Stimulated activated naive CD8-positive, alpha-beta T cell treated with anti-CD3 and anti-CD28 coated beads, Interleukin-15, amount 100 ng/mL, for 72 hours (primary cell): ENCODE measurements at regions not wholly inside any gene's neighbourhood (a gene's known extent, or its start where the extent isn't known, plus 50 kb on each side); places are given as distances from the start of the nearest gene placed in this dataset.

Source experiments
- ATAC-seq: fragments of 150-1000 bp; cut with Tn5 transposase; 2 replicates; pipeline ENCODE4 v1.10.0; 2021; ENCODE audit warnings: mild to moderate bottlenecking, moderate library complexity
- DNase-seq, 2 donors: peaks; one replicate each; pipeline ENCODE4 v3.0.0; 2021 to 2022
- H3K27ac Mint-ChIP-seq, 2 donors: one replicate each; pipeline ENCODE4 v1.8.0; 2022; ENCODE audit warnings: mild to moderate bottlenecking in 2 of 2, mixed read lengths in 2 of 2, moderate library complexity in 2 of 2
- H3K27me3 Mint-ChIP-seq: one replicate; pipeline ENCODE4 v1.8.0; 2022; ENCODE audit warnings: mixed read lengths
- H3K4me1 Mint-ChIP-seq: one replicate; pipeline ENCODE4 v1.8.0; 2022; ENCODE audit warnings: mild to moderate bottlenecking, mixed read lengths
- H3K4me3 Mint-ChIP-seq, 2 donors: one replicate each; pipeline ENCODE4 v1.8.0; 2022; ENCODE audit warnings: mild to moderate bottlenecking in 2 of 2, mixed read lengths in 2 of 2, moderate library complexity in 1 of 2
- H3K9me3 Mint-ChIP-seq, 2 donors: one replicate each; pipeline ENCODE4 v1.8.0; 2022; ENCODE audit warnings: mixed read lengths in 2 of 2

DNA sequence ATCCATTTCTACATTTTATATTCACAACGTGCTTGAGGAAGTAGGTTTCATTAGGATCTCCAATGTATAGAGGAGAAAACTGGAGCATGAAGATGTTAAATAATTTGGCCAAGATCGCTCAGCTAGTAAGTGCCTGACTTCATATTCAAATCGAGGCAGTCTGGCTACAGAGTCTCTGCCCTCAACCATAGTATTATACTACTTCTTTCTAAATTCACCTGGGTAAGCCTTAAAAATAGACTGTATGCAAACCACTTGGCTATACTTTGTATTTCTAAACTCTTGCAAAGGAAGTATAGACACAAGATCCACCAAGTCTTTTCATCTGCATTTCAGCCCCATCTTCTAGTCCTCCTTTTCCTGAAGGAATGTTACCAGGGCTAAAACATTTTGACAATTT lies 232.0 kb downstream of the PLK2 start:
- ATAC-seq = no peak

DNA sequence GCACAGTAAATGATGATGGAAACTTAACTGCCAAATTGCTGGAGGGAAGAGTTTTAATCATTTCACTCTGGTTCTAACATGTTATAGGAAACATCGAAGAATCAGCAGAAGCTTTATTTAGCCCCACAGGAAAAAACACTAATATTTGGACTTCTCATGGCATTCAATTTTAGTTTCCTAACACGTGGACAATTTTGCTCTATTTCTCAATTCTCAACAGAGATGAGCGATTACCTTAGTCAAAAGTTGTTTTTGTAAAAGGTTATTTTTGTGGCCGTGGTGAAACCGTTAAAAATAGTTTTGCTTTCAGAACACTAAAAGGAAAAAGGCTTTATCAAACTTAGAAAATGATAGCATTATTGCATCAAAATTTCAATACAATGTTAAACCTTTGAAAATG lies 235.2 kb downstream of the PLK2 start:
- DNase-seq (no peak), ATAC-seq (no peak)
- H3K4me1 Mint-ChIP-seq = no peaks in the 10 kb centered on the region
- no peaks in the 10 kb centered on the region for H3K27me3 Mint-ChIP-seq
- no peak overlapping the region for H3K27ac Mint-ChIP-seq
- no peaks in the 10 kb centered on the region for H3K9me3 Mint-ChIP-seq
- H3K4me3 Mint-ChIP-seq = no peak overlapping the region

More for the DNA sequence above, 232.0 kb downstream of the PLK2 start:
- Mint-ChIP-seq H3K9me3 (no peaks in the 10 kb centered on the region), H3K27ac (no peak overlapping the region), H3K4me3 (no peak overlapping the region), H3K27me3 (no peaks in the 10 kb centered on the region), H3K4me1 (no peaks in the 10 kb centered on the region)
- no peak for DNase-seq

DNA sequence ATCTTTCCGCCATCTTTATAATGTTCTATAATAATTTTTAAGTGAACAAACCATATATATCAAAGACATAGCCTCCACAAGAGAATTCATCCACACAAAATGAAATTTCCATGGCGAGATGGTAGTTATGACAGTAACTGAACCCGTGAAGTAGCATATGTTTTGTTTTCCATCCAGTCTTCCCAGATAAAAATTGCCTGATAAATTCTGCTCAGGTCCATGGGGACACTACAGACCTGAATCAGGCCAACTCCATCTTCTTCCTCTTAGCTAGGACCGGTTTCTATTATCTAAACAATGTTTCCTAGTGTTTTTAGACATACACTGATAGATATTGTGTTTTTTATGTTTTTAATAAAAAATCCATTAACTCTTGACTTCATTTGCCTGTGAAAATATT lies 235.7 kb downstream of the PLK2 start:
- DNase-seq (no peak), ATAC-seq (no peak)
- H3K9me3 Mint-ChIP-seq = no peaks in the 10 kb centered on the region
- H3K27ac Mint-ChIP-seq = no peak overlapping the region
- no peaks in the 10 kb centered on the region for H3K4me1 Mint-ChIP-seq
- no peaks in the 10 kb centered on the region for H3K27me3 Mint-ChIP-seq
- no peak overlapping the region for H3K4me3 Mint-ChIP-seq

DNA sequence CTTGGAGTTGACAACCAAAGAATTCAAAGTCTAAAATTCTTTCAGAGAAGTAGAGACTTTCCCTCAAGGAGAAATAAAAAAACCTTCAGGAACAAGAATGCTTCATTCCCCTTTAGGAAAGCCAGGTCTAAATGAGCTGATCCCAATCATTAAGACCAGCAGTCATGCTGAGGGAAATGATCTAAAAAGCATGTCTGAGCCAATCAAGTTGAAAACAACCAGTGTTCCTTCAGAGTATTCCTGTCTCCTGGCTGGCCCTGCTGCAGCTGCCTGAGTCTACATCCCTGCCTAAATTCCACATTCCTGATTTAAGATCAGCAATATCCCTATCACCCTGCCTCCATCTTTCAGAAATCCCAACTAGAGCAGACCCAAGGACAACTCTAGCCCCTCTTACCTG lies 244.5 kb downstream of the PLK2 start:
- Mint-ChIP-seq H3K27ac (no peak overlapping the region), H3K4me1 (no peaks in the 10 kb centered on the region), H3K27me3 (no peaks in the 10 kb centered on the region), H3K9me3 (peaks cover 6 to 19% of the 10 kb centered on the region in 2 donors), H3K4me3 (no peak overlapping the region)
- no peak for DNase-seq
- ATAC-seq = no peak

DNA sequence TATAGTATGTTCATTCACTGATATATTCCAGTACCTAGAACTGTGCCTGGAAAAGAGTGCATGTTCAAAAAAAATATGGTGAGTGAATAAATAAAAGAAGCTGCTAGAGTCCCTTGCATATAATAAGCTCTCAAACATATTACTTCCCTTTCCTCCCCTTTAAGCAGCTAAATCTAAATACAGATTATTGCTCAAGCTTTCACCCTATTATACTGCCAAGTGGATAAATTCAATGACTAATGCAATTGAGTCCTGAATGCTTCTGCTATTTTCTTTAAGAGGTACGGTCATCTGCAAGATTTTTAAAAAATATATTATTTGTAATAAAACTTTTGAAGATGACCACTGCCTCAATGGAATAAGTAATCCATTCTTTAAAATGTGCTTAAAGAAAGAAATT lies 248.4 kb downstream of the PLK2 start:
- Mint-ChIP-seq H3K4me1 (no peaks in the 10 kb centered on the region), H3K9me3 (peaks cover 0 to 9% of the 10 kb centered on the region in 2 donors), H3K27ac (no peak overlapping the region), H3K27me3 (peaks cover 13% of the 10 kb centered on the region), H3K4me3 (no peak overlapping the region)
- ATAC-seq = no peak
- DNase-seq = no peak

DNA sequence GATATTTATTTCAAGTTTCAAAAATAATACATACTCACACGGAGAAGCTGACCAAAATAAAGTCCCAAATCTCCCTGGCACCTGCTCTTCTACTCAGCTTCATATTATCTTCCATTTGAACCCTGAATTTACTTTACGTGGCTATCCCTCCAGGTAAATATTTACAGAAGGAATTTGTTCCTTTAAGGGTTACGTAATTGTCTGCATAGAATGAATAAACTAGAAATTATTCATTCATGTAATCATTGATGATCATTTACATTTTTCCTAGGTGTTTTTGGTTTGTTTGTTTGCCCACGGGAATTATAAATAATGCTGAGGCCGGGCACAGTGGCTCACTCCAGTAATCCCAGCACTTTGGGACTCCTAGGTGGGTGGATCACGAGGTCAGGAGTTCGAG lies 251.2 kb downstream of the PLK2 start:
- H3K4me1 Mint-ChIP-seq = no peaks in the 10 kb centered on the region
- peaks cover 13% of the 10 kb centered on the region for H3K27me3 Mint-ChIP-seq
- no peaks in the 10 kb centered on the region for H3K9me3 Mint-ChIP-seq
- ATAC-seq (no peak), DNase-seq (no peak)
- no peak overlapping the region for H3K27ac Mint-ChIP-seq
- no peak overlapping the region for H3K4me3 Mint-ChIP-seq

DNA sequence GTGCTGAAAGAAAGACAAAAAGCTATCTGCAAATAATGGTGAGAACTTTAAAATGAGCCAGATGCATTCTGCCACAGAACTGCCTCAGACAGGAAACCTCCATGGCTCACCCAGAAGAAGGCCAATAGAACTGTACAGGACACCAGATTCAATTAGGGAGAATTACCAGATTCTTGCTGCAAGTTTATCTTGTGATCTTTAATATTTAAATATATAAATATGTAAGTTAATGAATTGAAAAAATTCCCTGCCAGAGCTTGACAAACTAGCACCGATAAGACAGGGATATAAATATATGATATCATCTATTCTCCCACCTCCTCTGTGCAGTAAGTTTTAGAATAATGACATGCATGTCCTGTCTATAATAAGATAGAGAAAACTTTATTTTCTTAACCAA lies 252.8 kb downstream of the PLK2 start:
- ATAC-seq (no peak), DNase-seq (no peak)
- Mint-ChIP-seq H3K4me1 (no peaks in the 10 kb centered on the region), H3K4me3 (no peak overlapping the region), H3K27ac (no peak overlapping the region), H3K27me3 (peaks cover 13% of the 10 kb centered on the region), H3K9me3 (no peaks in the 10 kb centered on the region)

DNA sequence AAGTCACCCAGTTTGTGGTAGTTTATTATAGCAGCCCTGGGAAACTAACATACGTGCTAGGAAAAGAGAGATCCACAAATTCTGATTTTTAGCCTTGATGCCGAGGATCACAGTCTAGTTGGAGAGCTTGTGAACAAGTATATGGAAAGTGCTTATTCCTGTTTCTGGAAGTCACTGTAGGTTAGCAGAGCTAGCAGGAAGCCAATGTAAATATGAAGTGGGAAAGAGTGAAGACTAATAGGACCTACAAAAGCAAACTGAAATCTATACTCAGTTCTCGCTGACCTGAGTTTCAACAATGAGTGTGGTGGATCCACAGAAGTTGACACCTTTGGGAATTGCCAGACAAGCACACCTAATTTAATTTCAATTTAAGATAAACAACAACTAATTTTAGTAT lies 254.9 kb downstream of the PLK2 start:
- no peak for ATAC-seq
- no peak overlapping the region for H3K27ac Mint-ChIP-seq

DNA sequence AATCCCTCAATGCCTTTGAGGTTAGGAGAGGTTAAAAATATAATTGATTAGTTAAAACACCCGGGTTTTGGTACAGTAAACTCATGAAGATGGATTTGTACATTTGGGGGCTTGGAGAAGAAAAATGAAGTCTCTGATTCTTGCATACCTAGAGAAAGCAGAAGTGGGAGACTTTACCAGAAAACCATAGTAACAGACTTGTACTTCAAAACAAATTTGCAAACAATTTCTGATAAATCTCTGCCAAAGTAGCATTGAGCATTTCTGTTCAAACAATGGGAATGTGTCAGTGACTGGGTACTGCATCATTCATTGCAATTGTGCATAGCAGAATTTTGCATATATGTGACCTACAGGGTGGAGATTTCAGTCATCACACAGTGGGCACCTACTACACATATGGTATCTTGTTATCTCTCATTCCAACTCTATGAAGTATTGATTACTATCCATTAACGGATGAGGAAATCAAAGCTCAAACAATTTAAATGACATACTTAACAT lies 256.9 kb downstream of the PLK2 start:
- Mint-ChIP-seq H3K27me3 (peaks cover 6% of the 10 kb centered on the region), H3K9me3 (no peaks in the 10 kb centered on the region), H3K4me1 (no peaks in the 10 kb centered on the region), H3K27ac (no peak overlapping the region), H3K4me3 (no peak overlapping the region)
- ATAC-seq (no peak), DNase-seq (no peak)

More for the DNA sequence above, 254.9 kb downstream of the PLK2 start:
- Mint-ChIP-seq H3K27me3 (peaks cover 13% of the 10 kb centered on the region), H3K4me1 (no peaks in the 10 kb centered on the region), H3K9me3 (no peaks in the 10 kb centered on the region), H3K4me3 (no peak overlapping the region)
- no peak for DNase-seq

DNA sequence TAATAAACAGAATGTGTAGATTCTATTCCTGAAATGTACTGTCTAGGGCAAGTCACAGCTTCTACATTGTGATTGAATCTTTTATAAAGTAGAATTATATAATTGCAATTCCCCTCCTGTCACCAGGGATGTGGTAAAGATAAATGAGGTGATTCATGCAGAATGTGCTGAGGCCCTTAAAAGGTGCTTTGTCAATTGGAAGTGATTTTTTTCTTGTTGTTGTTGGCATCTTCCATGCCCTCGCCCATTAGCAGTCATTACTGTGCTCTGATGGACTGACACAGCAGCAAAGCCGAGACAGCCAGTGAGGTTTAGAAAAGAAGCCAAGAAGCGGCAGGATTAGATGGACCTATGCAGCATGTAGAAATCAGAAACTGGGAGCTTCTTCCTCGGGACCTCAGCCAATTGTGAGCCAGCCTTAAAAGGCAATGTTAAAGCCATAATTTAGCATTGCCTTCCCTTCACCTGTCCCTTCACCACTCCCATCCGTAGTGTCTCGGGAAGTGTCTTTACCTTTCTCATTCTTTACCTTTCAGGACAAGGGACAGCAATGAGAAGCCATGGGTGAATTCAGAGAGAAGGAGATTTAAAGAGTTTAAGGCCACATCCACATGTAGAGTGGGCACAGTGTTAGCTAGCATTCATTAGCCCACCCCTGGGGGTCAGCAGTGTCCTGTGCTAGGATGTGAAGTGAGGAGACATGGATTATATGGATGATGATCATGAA lies 257.8 kb downstream of the PLK2 start:
- ATAC-seq (no peak), DNase-seq (no peak)
- H3K4me1 Mint-ChIP-seq = no peaks in the 10 kb centered on the region
- no peaks in the 10 kb centered on the region for H3K27me3 Mint-ChIP-seq
- H3K27ac Mint-ChIP-seq = no peak overlapping the region
- H3K9me3 Mint-ChIP-seq = no peaks in the 10 kb centered on the region
- H3K4me3 Mint-ChIP-seq = no peak overlapping the region

DNA sequence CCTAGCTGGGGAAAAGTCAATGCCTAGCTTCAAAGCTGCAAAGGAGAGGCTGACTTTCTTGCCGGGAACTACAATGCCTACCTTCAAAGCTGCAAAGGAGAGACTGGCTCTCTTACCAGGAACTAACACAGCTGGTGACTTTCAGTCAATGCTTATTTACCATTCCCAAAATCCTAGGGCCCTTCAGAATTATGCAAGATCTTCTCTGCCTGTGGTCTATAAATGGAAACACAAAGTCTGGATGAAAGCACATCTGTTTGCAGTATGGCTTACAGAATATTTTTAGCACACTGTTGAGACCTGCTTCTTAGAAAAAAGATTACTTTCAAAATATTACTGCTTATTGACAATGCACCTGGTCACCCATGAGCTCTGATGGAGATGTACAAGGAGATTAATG lies 259.4 kb downstream of the PLK2 start:
- no peak overlapping the region for H3K4me3 Mint-ChIP-seq
- no peak overlapping the region for H3K27ac Mint-ChIP-seq
- no peak for ATAC-seq

DNA sequence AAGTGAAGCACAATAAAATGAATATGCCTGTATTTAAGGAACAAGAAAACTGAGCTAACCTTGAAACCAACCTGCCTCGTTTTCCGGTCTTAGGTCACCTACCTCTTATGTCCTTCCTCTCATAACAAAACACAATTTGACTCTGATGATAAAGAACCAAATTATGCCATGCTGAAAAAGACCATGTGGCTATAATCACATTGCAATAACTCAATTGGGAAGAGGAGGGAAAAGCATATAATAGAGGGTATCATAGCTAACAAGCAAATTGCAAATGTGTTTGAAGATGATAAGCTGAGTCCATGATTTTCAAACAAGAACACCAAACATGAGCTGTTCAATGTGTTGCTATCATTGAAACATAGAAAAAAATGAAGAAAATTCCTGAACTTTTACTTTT lies 260.8 kb downstream of the PLK2 start:
- ATAC-seq = no peak
- Mint-ChIP-seq H3K27ac (no peak overlapping the region), H3K4me3 (no peak overlapping the region), H3K9me3 (no peaks in the 10 kb centered on the region), H3K27me3 (no peaks in the 10 kb centered on the region), H3K4me1 (no peaks in the 10 kb centered on the region)
- no peak for DNase-seq

More for the DNA sequence above, 259.4 kb downstream of the PLK2 start:
- no peaks in the 10 kb centered on the region for H3K4me1 Mint-ChIP-seq
- H3K9me3 Mint-ChIP-seq = no peaks in the 10 kb centered on the region
- no peaks in the 10 kb centered on the region for H3K27me3 Mint-ChIP-seq
- DNase-seq = no peak

DNA sequence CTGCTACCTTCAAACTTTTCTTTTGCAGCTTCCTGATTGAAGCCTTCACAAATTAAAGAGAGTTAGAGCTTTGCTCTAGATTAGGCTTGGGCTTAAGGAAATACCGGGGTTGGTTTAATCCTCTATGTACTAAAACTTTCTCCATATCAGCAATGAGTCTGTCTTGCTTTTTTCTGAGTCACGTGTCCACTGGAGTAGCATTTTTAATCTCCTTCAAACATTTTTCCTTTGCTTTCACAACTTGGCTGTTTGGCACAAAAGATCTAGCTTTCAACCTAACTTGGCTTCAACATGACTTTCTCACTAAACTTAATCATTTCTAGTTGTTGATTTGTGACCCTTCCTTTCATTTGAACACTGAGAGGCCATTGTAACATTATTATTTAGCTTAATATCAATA lies 261.6 kb downstream of the PLK2 start:
- H3K27ac Mint-ChIP-seq = no peak overlapping the region
- H3K4me1 Mint-ChIP-seq = no peaks in the 10 kb centered on the region
- H3K27me3 Mint-ChIP-seq = no peaks in the 10 kb centered on the region
- H3K9me3 Mint-ChIP-seq = no peaks in the 10 kb centered on the region
- H3K4me3 Mint-ChIP-seq = no peak overlapping the region
- DNase-seq (no peak), ATAC-seq (no peak)

DNA sequence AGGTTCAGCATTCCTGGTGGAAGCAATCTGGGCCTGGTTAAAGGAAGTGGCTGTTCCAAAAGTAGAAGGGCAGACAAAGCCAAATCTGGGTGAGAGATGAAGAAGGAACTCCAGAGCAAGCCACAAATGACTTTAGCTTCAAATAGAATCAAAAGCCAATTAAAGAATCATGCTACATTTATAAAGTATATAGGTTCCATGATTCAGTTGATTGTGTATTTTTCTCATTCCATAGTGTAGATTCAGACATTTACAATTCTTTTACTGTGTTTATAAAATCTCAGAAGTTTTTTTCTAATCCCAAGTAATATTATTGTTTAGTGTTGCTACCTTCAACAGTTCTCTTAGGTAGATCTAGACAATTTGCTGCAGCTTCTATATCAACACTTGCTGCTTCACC lies 262.0 kb downstream of the PLK2 start:
- Mint-ChIP-seq H3K4me3 (no peak overlapping the region), H3K27ac (no peak overlapping the region), H3K9me3 (no peaks in the 10 kb centered on the region), H3K4me1 (no peaks in the 10 kb centered on the region), H3K27me3 (no peaks in the 10 kb centered on the region)
- ATAC-seq (no peak), DNase-seq (no peak)

DNA sequence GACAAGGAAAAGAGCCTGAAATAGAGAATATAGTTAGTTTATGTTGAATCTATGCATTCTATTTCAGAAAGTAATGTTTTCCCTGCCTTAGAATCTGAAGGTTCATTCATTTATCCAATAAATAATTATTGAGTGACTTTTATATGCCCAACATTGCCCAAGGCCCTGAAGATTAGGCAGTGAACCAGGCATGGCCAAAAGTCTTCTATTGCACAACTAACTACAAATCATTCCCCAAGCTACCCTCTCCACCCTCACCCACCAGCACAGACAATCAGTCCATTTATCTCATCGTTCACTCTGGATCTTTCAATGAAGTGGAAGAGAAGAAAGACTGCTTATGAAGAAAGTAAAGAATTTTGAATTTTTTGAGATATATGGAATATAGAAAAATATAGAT lies 268.4 kb downstream of the PLK2 start:
- Mint-ChIP-seq H3K27ac (no peak overlapping the region), H3K9me3 (no peaks in the 10 kb centered on the region), H3K27me3 (no peaks in the 10 kb centered on the region), H3K4me3 (no peak overlapping the region), H3K4me1 (no peaks in the 10 kb centered on the region)
- ATAC-seq (no peak), DNase-seq (no peak)

DNA sequence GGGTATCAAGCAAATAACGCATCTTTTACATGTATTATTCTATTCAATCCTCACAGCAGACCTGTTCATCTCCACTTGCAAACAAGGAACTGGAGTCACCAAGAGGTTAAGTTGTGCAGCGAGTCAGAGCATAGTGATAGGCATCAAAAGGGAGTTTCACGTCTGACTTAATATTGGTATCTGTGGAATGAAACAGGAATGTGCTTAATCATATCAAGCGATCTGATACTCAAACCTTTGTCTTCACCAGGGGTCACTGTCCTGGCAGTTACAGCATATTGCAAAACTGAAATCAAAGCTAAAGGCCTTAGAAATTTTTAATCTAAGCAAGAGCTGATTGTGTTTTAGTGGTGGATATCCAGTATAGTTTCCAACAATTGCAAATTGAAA lies 271.6 kb downstream of the PLK2 start:
- Mint-ChIP-seq H3K27ac (no peak overlapping the region), H3K9me3 (no peaks in the 10 kb centered on the region), H3K27me3 (no peaks in the 10 kb centered on the region), H3K4me1 (no peaks in the 10 kb centered on the region), H3K4me3 (no peak overlapping the region)
- DNase-seq = no peak
- no peak for ATAC-seq
